ENCODE measurements at regions not wholly inside any gene's neighbourhood (a gene's known extent, or its start where the extent isn't known, plus 50 kb on each side); places are given as distances from the start of the nearest gene placed in this dataset.
A peak's percentile ranks its signal among the peaks of the same experiment; 100 is the strongest.

DNA sequence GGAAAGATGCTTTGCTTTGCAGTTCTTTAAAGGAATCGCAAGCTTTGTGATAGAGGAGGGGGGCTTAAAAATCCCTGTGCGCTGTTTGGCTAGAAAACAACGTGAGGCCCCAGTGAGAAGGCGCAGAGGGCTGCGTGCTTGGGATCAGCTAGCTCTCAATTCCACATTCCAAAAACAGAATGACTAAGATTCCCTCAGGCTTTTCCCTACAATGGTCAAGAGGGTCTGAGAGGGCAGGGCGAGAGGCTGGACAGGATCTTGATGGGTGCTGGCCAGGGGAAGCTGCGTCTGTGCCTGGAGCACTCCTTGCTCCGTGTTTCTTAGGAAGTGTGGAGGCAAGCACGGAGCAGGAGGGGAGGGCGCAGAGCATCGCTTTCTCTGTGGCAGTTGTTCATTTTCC, 72.1 kb upstream of the INHBA start (continued):
- TF ChIP-seq RELA (IDR thresholded peaks at IDR 0.05; ENCODE audit: borderline replicate concordance, partially characterized antibody) (no peak), BCL11A (IDR thresholded peaks at IDR 0.05; ENCODE audit: low read depth, low read length) (no peak), TAF1 (IDR thresholded peaks at IDR 0.05; ENCODE audit: borderline replicate concordance, low read depth, low read length) (no peak)

DNA sequence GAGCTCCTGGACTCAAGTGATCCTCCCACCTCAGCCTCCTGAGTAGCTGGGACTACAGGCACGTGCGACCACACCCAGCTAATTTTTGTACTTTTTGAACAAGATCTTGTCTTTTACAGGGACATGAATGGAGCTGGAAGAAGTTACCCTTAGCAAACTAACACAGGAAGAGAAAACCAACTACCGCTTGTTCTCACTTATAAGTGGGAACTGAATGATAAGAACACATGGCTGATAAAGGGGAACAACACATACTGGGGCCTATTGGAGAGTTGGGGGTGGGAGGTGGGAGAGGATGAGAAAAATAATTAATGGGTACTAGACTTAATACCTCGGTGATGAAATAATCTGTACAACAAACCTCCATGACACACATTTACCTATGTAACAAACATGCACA, 70.9 kb upstream of the INHBA start:
- RAD21 ChIA-PET (ENCODE audit: unreplicated experiment): interaction anchor here (0.7 to 0.8 kb wide), 2 partner anchors 137 to 167 kb away, joined by 3 read pairs; no protein-coding TSS in a partner anchor
- Histone ChIP-seq H3K4me1 (ENCODE audit: control insufficient read depth, insufficient read depth, low read length) (no peaks in the 10 kb centered on the region), H3K36me3 (ENCODE audit: control insufficient read depth in 2 of 2, insufficient read depth in 2 of 2, low read length in 1 of 2) (no peaks in the 10 kb centered on the region), H3K9me3 (replicated peaks; ENCODE audit: control insufficient read depth, insufficient read depth, low read length) (no peaks in the 10 kb centered on the region; the same call in 1 of the 3 replicates), H3K27ac (ENCODE audit: control insufficient read depth, insufficient read depth) (no peak overlapping the region), H3K4me3 (no peak overlapping the region), H3K9ac (ENCODE audit: control insufficient read depth, insufficient read depth, low read length) (no peak overlapping the region), H3K79me2 (ENCODE audit: control insufficient read depth, insufficient read depth, low read length) (no peaks in the 10 kb centered on the region), H3K4me2 (ENCODE audit: control insufficient read depth, insufficient read depth) (no peak overlapping the region), H4K20me1 (ENCODE audit: control insufficient read depth, insufficient read depth) (no peaks in the 10 kb centered on the region), H2AFZ (ENCODE audit: control insufficient read depth, low read depth, low read length) (no peak overlapping the region), H3K27me3 (replicated peaks in 1 of 2; ENCODE audit: control insufficient read depth in 2 of 2, insufficient read depth in 2 of 2, low read length in 1 of 2) (no peaks in the 10 kb centered on the region)
- DNase-seq (ENCODE audit: low read depth, low spot score) (no peak), ATAC-seq (no peak), FAIRE-seq (no peak)
- no TSS peak for BruUV-seq (replicated peaks)
- in situ Hi-C loops (cut with MboI): no loop called here
- POLR2A ChIA-PET: interaction anchor here (0.6 to 0.7 kb wide), 2 partner anchors 51 to 89 kb away, joined by 3 to 5 read pairs; no protein-coding TSS in a partner anchor
- 36% methylated on average over 4 of the region's 4 CpGs for WGBS (ENCODE audit: insufficient coverage, insufficient replicate concordance, low lambda C conversion rate, missing lambda C conversion rate)
- intact Hi-C loops (cut with micrococcal nuclease; ENCODE audit: unreplicated experiment): loop anchor here (10.0 kb wide), 1 partner anchor 59 kb away; no protein-coding TSS in a partner anchor
- CTCF ChIA-PET: no interaction called here
- SMC1A ChIA-PET (ENCODE audit: uncharacterized antibody, unreplicated experiment): no interaction called here
- peak in 1 of 2 experiments; percentile 8; a peak in 1 of 4 replicates for TF ChIP-seq BHLHE40 (IDR thresholded peaks at IDR 0.05; ENCODE audit: borderline replicate concordance in 1 of 2, low read depth in 2 of 2, low read length in 1 of 2)
- TF ChIP-seq IRF4 (IDR thresholded peaks at IDR 0.05; ENCODE audit: low read depth, low read length): no peak
- no peak for TF ChIP-seq CHD4 (IDR thresholded peaks at IDR 0.05)
